Coronary artery (tissue), 2 donors: ENCODE measurements at regions not wholly inside any gene's neighbourhood (a gene's known extent, or its start where the extent isn't known, plus 50 kb on each side); places are given as distances from the start of the nearest gene placed in this dataset.

Source experiments
- DNase-seq: peaks from one replicate; pipeline ENCODE4 v3.0.0-alpha.2; 2017; ENCODE audit warnings: low spot score
- H3K27ac ChIP-seq, 2 donors: fragments of 200-600 bp; sonication (generic); one replicate each; pipeline ENCODE4 v1.5.1; 2016 to 2019
- H3K4me3 ChIP-seq: fragments of 200-600 bp; sonication (generic); 2 replicates; pipeline ENCODE4 v1.5.1; 2016; ENCODE audit warnings: mild to moderate bottlenecking, moderate library complexity
- TF ChIP-seq, protein P1 (sequence below): fragments of 200-600 bp; sonication (generic); IDR thresholded peaks from one replicate; pipeline ENCODE4 v1.5.1; 2019; ENCODE audit warnings: antibody characterized with exemption

DNA sequence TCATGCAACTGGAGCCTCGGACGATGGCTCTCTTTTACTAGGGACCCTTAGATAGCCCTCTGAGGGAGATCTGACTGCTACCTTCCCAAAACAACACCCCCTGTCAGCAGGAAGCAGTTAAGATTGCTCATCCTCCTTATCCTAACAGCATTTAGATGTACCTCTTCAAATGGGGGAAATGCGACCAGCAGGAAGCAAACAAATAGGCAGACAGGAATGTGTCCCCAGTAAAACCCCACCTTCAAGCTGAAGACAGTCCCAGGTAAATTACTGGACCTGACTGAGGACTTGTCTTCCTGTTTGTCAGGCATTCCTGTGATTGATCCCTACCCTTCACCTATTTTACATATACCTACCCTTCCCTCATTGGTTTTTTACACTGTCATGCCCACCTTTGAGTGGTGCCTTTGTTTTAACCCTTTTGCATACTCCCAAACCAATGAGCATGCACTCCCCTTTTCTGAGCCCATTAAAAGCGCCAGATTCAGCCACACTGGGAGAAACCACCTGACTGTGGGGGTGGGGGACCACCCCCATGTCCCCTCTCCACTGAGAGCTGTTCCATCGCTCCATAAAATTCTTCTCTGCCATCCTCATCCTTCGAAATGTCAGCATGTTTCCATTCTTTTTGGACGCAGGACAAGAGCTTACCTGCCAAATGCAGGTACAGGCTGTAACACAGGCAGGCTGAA, 954.0 kb upstream of the CDH6 start:
- no peak for DNase-seq

DNA sequence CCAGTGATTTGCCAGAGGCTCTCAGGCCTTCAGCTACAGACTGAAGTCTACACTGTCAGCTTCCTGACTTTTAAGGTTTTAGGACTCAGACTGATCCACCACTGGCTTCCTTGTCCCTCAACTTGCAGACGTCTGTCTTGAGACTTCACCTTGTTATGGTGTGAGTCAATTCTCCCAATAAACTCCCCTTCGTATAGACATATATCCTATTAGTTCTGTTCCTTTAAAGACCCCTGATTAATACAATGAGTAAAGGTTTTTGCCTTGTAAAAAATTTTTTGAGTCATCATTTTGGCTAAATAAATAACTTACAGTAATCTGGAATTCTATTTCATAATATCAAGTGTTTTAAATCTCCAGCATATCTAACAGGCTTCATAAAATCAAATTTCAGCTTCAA, 956.3 kb upstream of the CDH6 start:
- Histone ChIP-seq H3K27ac (no peak overlapping the region), H3K4me3 (no peak overlapping the region)
- DNase-seq = no peak
- TF ChIP-seq, protein P1, sequence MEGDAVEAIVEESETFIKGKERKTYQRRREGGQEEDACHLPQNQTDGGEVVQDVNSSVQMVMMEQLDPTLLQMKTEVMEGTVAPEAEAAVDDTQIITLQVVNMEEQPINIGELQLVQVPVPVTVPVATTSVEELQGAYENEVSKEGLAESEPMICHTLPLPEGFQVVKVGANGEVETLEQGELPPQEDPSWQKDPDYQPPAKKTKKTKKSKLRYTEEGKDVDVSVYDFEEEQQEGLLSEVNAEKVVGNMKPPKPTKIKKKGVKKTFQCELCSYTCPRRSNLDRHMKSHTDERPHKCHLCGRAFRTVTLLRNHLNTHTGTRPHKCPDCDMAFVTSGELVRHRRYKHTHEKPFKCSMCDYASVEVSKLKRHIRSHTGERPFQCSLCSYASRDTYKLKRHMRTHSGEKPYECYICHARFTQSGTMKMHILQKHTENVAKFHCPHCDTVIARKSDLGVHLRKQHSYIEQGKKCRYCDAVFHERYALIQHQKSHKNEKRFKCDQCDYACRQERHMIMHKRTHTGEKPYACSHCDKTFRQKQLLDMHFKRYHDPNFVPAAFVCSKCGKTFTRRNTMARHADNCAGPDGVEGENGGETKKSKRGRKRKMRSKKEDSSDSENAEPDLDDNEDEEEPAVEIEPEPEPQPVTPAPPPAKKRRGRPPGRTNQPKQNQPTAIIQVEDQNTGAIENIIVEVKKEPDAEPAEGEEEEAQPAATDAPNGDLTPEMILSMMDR = no peak

More for the DNA sequence above, 954.0 kb upstream of the CDH6 start:
- TF ChIP-seq, protein P1 = no peak
- no peak overlapping the region for H3K4me3 ChIP-seq
- H3K27ac ChIP-seq = no peak overlapping the region

DNA sequence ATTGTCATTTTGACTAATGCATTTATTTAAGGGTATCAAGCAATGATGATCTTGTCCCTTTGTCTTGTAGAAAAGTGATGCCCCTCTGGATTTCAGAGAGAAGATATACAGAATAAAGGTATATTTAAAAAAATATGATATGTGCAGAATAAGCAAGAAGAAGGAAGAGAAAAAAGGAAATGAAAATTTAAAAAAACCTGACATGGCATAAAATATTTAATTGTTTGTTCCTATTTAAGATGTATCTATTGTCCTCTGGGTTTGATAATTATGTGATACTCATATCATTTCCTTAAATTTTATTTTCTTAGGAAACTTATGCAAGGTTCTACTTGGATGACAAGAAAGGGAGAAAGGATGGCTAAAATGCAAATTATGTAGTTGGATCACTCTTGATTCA, 983.7 kb upstream of the CDH6 start:
- Histone ChIP-seq H3K27ac (no peak overlapping the region), H3K4me3 (no peak overlapping the region)
- DNase-seq = no peak
- TF ChIP-seq, protein P1 = no peak

DNA sequence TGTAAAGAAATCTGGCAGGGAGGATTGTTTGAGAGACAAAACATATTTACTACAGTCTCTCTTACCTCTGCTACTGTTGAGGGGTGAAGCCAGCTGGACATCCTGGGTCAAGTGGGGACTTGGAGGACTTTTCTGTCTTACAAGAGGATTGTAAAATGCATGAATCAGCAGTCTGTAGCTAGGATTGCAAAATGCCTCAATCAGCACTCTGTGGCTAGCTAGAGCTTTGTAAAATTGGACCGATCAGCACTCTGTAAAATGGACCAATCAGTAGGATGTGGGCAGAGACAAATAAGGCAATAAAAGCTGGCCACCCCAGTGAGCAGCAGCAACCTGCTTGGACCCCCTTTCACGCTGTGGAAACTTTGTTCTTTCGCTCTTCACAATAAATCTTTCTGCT, 995.8 kb upstream of the CDH6 start:
- Histone ChIP-seq H3K27ac (no peak overlapping the region), H3K4me3 (no peak overlapping the region)
- no peak for DNase-seq
- TF ChIP-seq, protein P1 = no peak

DNA sequence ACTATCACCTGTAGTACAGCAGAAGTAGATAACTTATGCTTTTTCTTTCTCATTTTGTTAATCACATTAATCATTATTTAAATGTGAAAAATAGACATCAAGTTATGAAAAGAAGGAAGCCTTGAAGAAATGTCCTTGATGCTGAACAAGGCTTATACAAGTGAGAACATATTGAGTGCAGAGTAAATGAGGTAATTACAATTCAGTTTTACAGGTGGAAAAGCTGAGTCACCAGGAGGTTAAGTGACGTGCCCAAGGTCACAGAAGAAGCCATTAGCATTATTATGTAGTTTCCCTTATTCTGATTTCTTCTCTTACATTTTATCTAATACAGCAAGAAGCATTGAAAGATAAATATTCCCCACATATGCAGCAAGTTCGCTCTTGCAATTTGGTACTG, 998.5 kb upstream of the CDH6 start:
- DNase-seq = no peak
- Histone ChIP-seq H3K27ac (no peak overlapping the region), H3K4me3 (no peak overlapping the region)
- TF ChIP-seq, protein P1 = no peak

DNA sequence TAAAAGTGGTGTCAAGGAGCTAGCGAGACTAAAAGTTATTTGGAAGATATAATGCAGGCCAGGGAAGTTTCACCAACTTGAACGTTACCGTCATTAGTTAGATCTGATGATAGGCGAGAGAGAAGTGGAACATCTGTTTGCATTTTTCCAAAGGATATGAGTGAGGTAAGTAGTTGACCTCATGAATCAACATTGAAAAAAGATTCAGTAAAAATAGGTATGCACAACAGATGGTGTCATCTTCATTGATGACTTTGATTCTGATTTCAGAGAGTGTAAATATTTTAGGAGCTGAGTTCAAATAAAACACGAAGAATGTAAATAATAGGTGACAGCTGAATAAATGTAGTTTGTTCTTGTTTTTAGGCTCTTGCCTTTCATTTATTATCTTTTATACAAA, 998.9 kb upstream of the CDH6 start:
- DNase-seq = no peak
- Histone ChIP-seq H3K27ac (no peak overlapping the region), H3K4me3 (no peak overlapping the region)
- TF ChIP-seq, protein P1 = no peak

DNA sequence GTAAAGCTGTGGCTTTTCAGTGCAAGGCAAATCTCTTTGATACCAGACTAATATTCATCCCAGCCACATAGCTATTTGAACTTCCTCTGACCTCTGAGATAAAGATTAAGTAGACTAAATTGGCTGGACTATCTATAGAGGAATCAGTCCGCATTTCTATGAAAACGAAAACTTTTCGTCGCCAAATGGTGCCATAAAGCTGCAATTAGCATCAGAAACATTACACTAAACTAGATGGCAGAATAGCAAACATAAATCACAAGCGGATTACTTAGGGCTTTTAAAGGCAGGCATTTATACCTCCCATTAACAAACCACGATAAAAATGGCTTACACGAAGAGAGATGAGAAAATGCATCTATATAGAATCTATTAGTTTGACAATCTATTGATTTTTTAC, 1009.7 kb upstream of the CDH6 start:
- Histone ChIP-seq H3K4me3 (no peak overlapping the region), H3K27ac (no peak overlapping the region)
- no peak for DNase-seq
- TF ChIP-seq, protein P1 = no peak
